T-helper 17 cell (primary cell): ENCODE measurements at regions not wholly inside any gene's neighbourhood (a gene's known extent, or its start where the extent isn't known, plus 50 kb on each side); places are given as distances from the start of the nearest gene placed in this dataset.

ENCODE experiments used
- ATAC-seq: fragments of 150-1000 bp; cut with Tn5 transposase; 2 replicates; pipeline ENCODE4 v1.10.0; 2021; ENCODE audit warnings: mild to moderate bottlenecking, moderate library complexity
- DNase-seq, 3 donors: peaks; one replicate each; pipeline versions ENCODE4 v3.0.0 to v3.0.0-alpha.2; 2020 to 2021
- H3K9me3 ChIP-seq: one replicate; pipeline ENCODE4 v1.7.0; 2013; ENCODE audit warnings: low read length, mild to moderate bottlenecking; ENCODE audit not compliant: control insufficient read depth, poor library complexity, severe bottlenecking
- H3K27ac Mint-ChIP-seq: one replicate; pipeline ENCODE4 v1.8.0; 2022; ENCODE audit warnings: mild to moderate bottlenecking, moderate library complexity, mixed read lengths
- H3K27me3 Mint-ChIP-seq: one replicate; pipeline ENCODE4 v1.8.0; 2022; ENCODE audit warnings: mixed read lengths
- H3K36me3 Mint-ChIP-seq: one replicate; pipeline ENCODE4 v1.8.0; 2022; ENCODE audit warnings: low read depth, mixed read lengths
- H3K4me1 Mint-ChIP-seq: one replicate; pipeline ENCODE4 v1.8.0; 2022; ENCODE audit warnings: mild to moderate bottlenecking, mixed read lengths
- H3K4me3 Mint-ChIP-seq: one replicate; pipeline ENCODE4 v1.8.0; 2022; ENCODE audit warnings: mild to moderate bottlenecking, moderate library complexity, mixed read lengths

- no peak for ATAC-seq
- H3K27ac Mint-ChIP-seq: no peak overlapping the region
- no peak overlapping the region for H3K4me3 Mint-ChIP-seq
- peaks cover 12% of the 10 kb centered on the region for H3K27me3 Mint-ChIP-seq
- peaks cover 5% of the 10 kb centered on the region for H3K4me1 Mint-ChIP-seq
- no peaks in the 10 kb centered on the region for H3K9me3 ChIP-seq
- no peak for DNase-seq
- H3K36me3 Mint-ChIP-seq: no peaks in the 10 kb centered on the region
These were observed 96.6 kb upstream of the LOC128125822 start for GRCh38 chr6:63475707-63476106.

- peak overlapping the region; percentile 21 for H3K27ac Mint-ChIP-seq
- DNase-seq: no peak
- H3K27me3 Mint-ChIP-seq: peaks cover 12% of the 10 kb centered on the region
These were observed 96.0 kb upstream of the LOC128125822 start for GRCh38 chr6:63476302-63476701.

GRCh38 chr6:63477422-63478040, 94.7 kb upstream of the LOC128125822 start:
- H3K4me1 Mint-ChIP-seq: peaks cover 5% of the 10 kb centered on the region
- peaks cover 12% of the 10 kb centered on the region for H3K27me3 Mint-ChIP-seq
- no peak overlapping the region for H3K27ac Mint-ChIP-seq
- H3K36me3 Mint-ChIP-seq: no peaks in the 10 kb centered on the region
- no peak for DNase-seq
- H3K9me3 ChIP-seq: no peaks in the 10 kb centered on the region
- no peak for ATAC-seq
- no peak overlapping the region for H3K4me3 Mint-ChIP-seq

More at GRCh38 chr6:63476302-63476701, 96.0 kb upstream of the LOC128125822 start:
- no peaks in the 10 kb centered on the region for H3K9me3 ChIP-seq
- Mint-ChIP-seq H3K4me1 (peaks cover 5% of the 10 kb centered on the region), H3K4me3 (no peak overlapping the region), H3K36me3 (no peaks in the 10 kb centered on the region)
- no peak for ATAC-seq

DNA sequence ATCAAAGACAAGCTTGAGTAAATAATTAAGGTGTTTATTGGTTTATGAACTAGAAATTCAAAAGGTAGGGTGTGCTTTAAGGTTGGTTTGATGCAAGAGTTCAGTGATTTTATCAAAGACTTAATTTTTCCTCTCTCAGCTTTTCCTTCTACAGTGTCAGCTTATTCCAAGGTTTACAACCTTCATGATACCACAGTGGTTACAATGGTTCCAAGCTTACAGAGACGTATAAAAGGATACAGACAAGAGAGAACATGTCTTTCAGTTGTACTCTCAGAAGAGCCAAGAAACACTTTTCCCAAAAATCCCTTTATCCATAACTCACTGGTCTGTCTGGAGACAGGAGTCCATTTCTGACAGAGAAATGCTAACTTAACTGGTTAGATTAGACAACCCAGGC, 93.5 kb upstream of the LOC128125822 start:
- ATAC-seq (no peak), DNase-seq (no peak)
- H3K4me1 Mint-ChIP-seq: peaks cover 5% of the 10 kb centered on the region
- H3K9me3 ChIP-seq: no peaks in the 10 kb centered on the region
- no peaks in the 10 kb centered on the region for H3K36me3 Mint-ChIP-seq
- H3K27ac Mint-ChIP-seq: no peak overlapping the region
- no peak overlapping the region for H3K4me3 Mint-ChIP-seq
- H3K27me3 Mint-ChIP-seq: peaks cover 13% of the 10 kb centered on the region

DNA sequence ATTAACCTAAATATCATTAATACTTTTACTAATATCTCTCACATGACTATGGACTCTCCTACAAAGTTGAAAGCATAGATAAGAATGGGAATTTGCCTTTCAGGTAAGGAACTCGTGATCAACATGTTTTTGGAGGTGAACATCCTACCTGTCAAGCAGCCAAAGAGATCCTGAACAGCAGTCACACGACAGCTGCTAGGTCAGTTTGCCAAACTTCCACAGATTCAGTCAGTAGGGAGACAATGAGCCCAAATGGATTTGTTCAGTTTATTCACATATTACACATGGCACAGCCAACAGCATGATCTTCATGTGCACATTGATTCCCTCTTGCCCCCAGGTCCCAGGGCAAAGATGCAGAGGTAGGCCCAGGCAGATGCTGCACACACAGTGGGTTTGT, 86.1 kb upstream of the LOC128125822 start:
- peaks cover 4% of the 10 kb centered on the region for H3K27me3 Mint-ChIP-seq
- H3K9me3 ChIP-seq: no peaks in the 10 kb centered on the region
- DNase-seq: no peak
- no peak for ATAC-seq
- H3K4me1 Mint-ChIP-seq: peaks cover 2% of the 10 kb centered on the region
- H3K27ac Mint-ChIP-seq: no peak overlapping the region
- H3K36me3 Mint-ChIP-seq: no peaks in the 10 kb centered on the region
- H3K4me3 Mint-ChIP-seq: no peak overlapping the region

DNA sequence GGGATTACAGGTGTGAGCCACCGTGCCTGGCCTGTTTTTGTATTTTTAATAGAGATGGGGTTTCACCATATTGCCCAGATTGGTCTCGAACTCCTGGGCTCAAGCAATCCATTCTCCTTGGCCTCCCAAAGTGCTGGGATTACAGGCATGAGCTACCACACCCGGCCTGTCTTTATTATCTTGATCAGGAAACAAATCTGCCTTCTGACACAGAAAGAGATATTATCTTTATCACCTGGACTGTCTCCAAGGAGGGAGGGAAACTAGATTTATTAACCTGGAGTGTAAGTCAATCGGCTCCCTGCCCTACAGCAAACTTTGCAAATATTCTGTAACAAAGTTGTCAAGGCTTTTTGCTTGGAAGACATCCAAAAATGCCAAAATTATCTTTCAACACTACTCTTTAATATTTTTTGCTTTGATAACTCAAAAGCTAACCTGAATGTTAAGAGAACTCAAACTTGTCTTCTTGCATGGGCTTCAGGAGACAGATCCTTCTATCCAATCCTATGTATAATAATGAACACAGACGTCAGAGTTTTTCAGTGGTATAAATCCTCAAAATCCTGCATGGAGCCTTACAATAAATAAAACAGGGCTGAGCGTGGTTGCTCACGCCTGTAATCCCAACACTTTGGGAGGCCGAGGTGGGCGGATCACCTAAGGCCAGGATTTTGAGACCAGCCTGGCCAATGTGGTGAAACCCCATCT, 85.0 kb upstream of the LOC128125822 start:
- ATAC-seq: no peak
- DNase-seq: no peak
- Mint-ChIP-seq H3K27ac (no peak overlapping the region), H3K4me1 (peaks cover 2% of the 10 kb centered on the region), H3K4me3 (no peak overlapping the region), H3K27me3 (peaks cover 4% of the 10 kb centered on the region), H3K36me3 (peaks cover 2% of the 10 kb centered on the region)
- H3K9me3 ChIP-seq: no peaks in the 10 kb centered on the region

DNA sequence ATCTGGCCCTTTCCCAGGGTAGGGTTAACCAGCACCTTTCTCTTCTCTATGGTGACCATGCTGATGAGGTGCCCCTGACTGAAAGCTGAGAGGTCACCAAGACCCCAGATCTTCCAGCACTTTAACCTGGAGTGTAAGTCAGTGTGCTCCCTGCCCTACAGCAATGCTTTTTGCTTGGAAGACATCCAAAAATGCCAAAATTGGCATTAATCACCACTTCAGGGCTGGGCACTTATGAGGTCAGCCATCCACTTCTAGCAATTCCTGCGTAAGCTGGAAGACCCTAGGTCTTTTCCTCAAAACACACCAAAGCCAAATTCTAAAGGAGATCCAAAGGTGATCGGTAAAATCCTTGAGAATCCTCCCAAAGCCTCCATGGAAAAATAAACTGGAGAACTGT, 81.2 kb upstream of the LOC128125822 start:
- Mint-ChIP-seq H3K36me3 (peaks cover 2% of the 10 kb centered on the region), H3K4me1 (no peaks in the 10 kb centered on the region), H3K27ac (no peak overlapping the region), H3K4me3 (no peak overlapping the region), H3K27me3 (no peaks in the 10 kb centered on the region)
- ATAC-seq (no peak), DNase-seq (no peak)
- H3K9me3 ChIP-seq: no peaks in the 10 kb centered on the region

DNA sequence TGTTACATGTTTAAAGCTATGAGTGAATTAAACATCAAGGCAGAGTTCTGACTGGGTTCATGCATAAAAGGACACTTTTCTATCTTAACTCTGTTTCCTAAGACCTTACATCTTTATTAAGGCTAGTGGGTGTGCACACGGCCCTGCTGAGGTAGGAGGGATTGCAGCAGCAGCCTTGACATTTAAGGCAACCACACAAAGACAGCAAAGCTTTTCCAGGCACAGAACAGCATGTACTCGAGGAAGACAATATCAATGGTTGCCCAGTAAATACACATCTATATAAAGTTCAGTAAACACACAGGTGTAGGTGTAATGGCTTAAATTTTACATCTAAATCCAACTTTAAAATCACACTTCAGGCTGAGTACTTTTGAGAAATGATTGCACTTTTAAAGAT, 79.8 kb upstream of the LOC128125822 start:
- H3K4me3 Mint-ChIP-seq: no peak overlapping the region

GRCh38 chr6:63493557-63493956, 78.7 kb upstream of the LOC128125822 start:
- ATAC-seq: no peak
- H3K4me3 Mint-ChIP-seq: no peak overlapping the region
- no peak overlapping the region for H3K27ac Mint-ChIP-seq
- no peaks in the 10 kb centered on the region for H3K9me3 ChIP-seq
- peaks cover 3% of the 10 kb centered on the region for H3K27me3 Mint-ChIP-seq
- no peaks in the 10 kb centered on the region for H3K4me1 Mint-ChIP-seq
- peaks cover 2% of the 10 kb centered on the region for H3K36me3 Mint-ChIP-seq
- no peak for DNase-seq

More for the DNA sequence above, 79.8 kb upstream of the LOC128125822 start:
- Mint-ChIP-seq H3K36me3 (peaks cover 2% of the 10 kb centered on the region), H3K4me1 (no peaks in the 10 kb centered on the region), H3K27me3 (no peaks in the 10 kb centered on the region), H3K27ac (no peak overlapping the region)
- ATAC-seq (no peak), DNase-seq (no peak)
- H3K9me3 ChIP-seq: no peaks in the 10 kb centered on the region

DNA sequence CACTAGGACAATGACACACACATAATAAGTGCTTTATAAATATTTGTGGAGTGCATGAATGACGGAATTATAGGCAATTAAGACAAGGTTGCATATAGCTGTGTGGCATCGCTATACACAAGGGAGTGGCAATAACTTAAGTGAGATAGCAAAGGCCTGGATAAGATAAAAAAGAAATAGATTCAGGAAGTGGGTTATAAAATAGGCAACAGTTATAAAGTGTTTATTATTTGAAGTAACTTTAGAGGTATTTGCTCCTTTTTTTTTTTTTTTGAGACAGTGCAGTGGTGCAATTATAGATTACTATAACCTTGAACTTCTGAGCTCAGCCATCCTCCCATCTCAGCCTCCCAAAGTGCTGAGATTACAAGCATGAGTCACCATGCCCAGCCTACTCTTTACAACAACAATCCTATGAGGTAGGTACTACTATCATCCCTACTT, 75.9 kb upstream of the LOC128125822 start:
- Mint-ChIP-seq H3K4me1 (no peaks in the 10 kb centered on the region), H3K27ac (no peak overlapping the region), H3K27me3 (peaks cover 5% of the 10 kb centered on the region), H3K36me3 (peaks cover 2% of the 10 kb centered on the region), H3K4me3 (no peak overlapping the region)
- DNase-seq (no peak), ATAC-seq (no peak)
- H3K9me3 ChIP-seq: no peaks in the 10 kb centered on the region

DNA sequence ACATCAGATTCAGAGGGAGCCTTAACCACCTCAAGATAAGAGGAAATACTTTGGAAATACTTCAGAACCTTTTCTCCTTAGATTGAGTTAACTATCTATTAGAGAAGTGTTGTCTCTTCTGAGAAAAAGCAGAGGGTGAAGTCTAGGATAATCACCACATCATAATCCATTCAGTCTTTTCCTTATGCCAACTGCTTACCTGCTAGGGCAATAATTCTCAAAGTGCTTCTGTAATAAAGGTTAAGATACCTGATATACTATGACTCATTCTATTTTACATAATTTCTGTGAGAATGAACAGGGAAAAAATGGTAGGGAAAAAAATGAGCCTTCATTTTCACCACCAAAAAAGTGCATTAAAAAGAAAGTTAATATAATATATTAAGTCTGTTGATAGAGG, 70.1 kb upstream of the LOC128125822 start:
- H3K27ac Mint-ChIP-seq: no peak overlapping the region
- H3K9me3 ChIP-seq: no peaks in the 10 kb centered on the region

GRCh38 chr6:63503199-63503598, 69.1 kb upstream of the LOC128125822 start:
- H3K27me3 Mint-ChIP-seq: peaks cover 5% of the 10 kb centered on the region
- DNase-seq (no peak), ATAC-seq (no peak)
- H3K4me3 Mint-ChIP-seq: no peak overlapping the region
- no peaks in the 10 kb centered on the region for H3K9me3 ChIP-seq
- no peaks in the 10 kb centered on the region for H3K4me1 Mint-ChIP-seq
- no peak overlapping the region for H3K27ac Mint-ChIP-seq
- H3K36me3 Mint-ChIP-seq: no peaks in the 10 kb centered on the region

More for the DNA sequence above, 70.1 kb upstream of the LOC128125822 start:
- Mint-ChIP-seq H3K4me3 (no peak overlapping the region), H3K27me3 (peaks cover 5% of the 10 kb centered on the region), H3K36me3 (no peaks in the 10 kb centered on the region), H3K4me1 (no peaks in the 10 kb centered on the region)
- DNase-seq: no peak
- ATAC-seq: no peak

- ATAC-seq: no peak
- no peak overlapping the region for H3K4me3 Mint-ChIP-seq
- H3K27me3 Mint-ChIP-seq: no peaks in the 10 kb centered on the region
- no peak for DNase-seq
- no peaks in the 10 kb centered on the region for H3K4me1 Mint-ChIP-seq
- H3K36me3 Mint-ChIP-seq: no peaks in the 10 kb centered on the region
- H3K9me3 ChIP-seq: no peaks in the 10 kb centered on the region
- no peak overlapping the region for H3K27ac Mint-ChIP-seq
These were observed 67.4 kb upstream of the LOC128125822 start for GRCh38 chr6:63504777-63505384.
